K562 (cell line): ENCODE measurements at regions not wholly inside any gene's neighbourhood (a gene's known extent, or its start where the extent isn't known, plus 50 kb on each side); places are given as distances from the start of the nearest gene placed in this dataset.

ENCODE experiments used
- ATAC-seq: fragments of 200-7000 bp; cut with Tn5 transposase; 3 replicates; pipeline ENCODE4 v1.9.1; 2020; ENCODE audit warnings: moderate library complexity
- BruUV-seq: library from RNA; stranded (reverse); fragments of 400-500 nt; replicated peaks from 2 replicates; lab custom pipeline; 2021; lab: Mats Ljungman, UMichigan
- CTCF ChIA-PET: fragments of 300-600 bp; formaldehyde crosslinking; extraction: SDS; loops from one replicate; lab custom pipeline; 2021; ENCODE audit warnings: low intra/inter-chr PET ratio; lab: Yijun Ruan, JAX
- POLR2A ChIA-PET: fragments of 300-600, 350-650 bp; sonication (Branson Sonifier 250); formaldehyde crosslinking; extraction: SDS; loops from one replicate; lab custom pipeline; 2021; ENCODE audit warnings: antibody characterized with exemption, inconsistent platforms; lab: Yijun Ruan, JAX
- DNase-seq, 4 experiments: peaks; one replicate each; pipeline versions ENCODE4 v3.0.0 to v3.0.0-alpha.2; 2011 to 2018; ENCODE audit warnings: low spot score in 3 of 4, mixed read lengths in 3 of 4; ENCODE audit errors: extremely low read depth in 1 of 4
- FAIRE-seq: peaks from 2 replicates; lab custom pipeline; 2011; peaks lifted over from hg19 to GRCh38; lab: Jason Lieb, UNC
- H2AFZ ChIP-seq: 2 replicates; pipeline ENCODE4 v1.6.0; 2011; ENCODE audit warnings: low read depth, low read length, control low read depth, inconsistent platforms
- H3K27ac ChIP-seq: fragments of 200-600 bp; 3 replicates; pipeline ENCODE4 v1.8.0; 2011; ENCODE audit warnings: low read depth, mild to moderate bottlenecking, control low read depth, inconsistent platforms, low read length, moderate library complexity, mixed read lengths; ENCODE audit errors: extremely low read depth
- H3K27me3 ChIP-seq, 2 experiments: fragments of 300-600 bp in 1 of 2; 2 replicates in 1 of 2; 3 replicates in 1 of 2; pipeline versions ENCODE4 v1.6.0 to v1.8.0; 2011; ENCODE audit warnings: inconsistent platforms in 2 of 2, low read length in 2 of 2, mild to moderate bottlenecking in 1 of 2, mixed read lengths in 1 of 2, moderate library complexity in 1 of 2; ENCODE audit not compliant: control insufficient read depth in 2 of 2, insufficient read depth in 2 of 2
- H3K36me3 ChIP-seq: fragments of 300-600 bp; 3 replicates; pipeline ENCODE4 v1.8.0; 2011; ENCODE audit warnings: mild to moderate bottlenecking, low read length, inconsistent platforms; ENCODE audit not compliant: control insufficient read depth, insufficient read depth
- H3K4me1 ChIP-seq, 2 experiments: fragments of 200-600 bp in 1 of 2; replicated peaks in 1 of 2; 2 replicates in 1 of 2; 3 replicates in 1 of 2; pipeline versions ENCODE4 v1.5.1 to v1.8.0; 2011; ENCODE audit warnings: inconsistent platforms in 2 of 2, low read length in 2 of 2, mild to moderate bottlenecking in 1 of 2, mixed read lengths in 1 of 2, moderate library complexity in 1 of 2; ENCODE audit not compliant: control insufficient read depth in 2 of 2, insufficient read depth in 2 of 2
- H3K4me2 ChIP-seq: 2 replicates; pipeline ENCODE4 v1.6.1; 2011; ENCODE audit warnings: low read length, control low read depth, inconsistent platforms, mixed read lengths; ENCODE audit not compliant: insufficient read depth
- H3K4me3 ChIP-seq: fragments of 200-600 bp; sonication (generic), shearing (Covaris generic); 2 replicates; pipeline ENCODE4 v1.5.1; 2016; ENCODE audit warnings: control low read depth, inconsistent platforms
- H3K79me2 ChIP-seq: fragments of 200-600 bp; 3 replicates; pipeline ENCODE4 v1.8.0; 2011; ENCODE audit warnings: low read length, inconsistent platforms; ENCODE audit not compliant: control insufficient read depth, insufficient read depth
- H3K9ac ChIP-seq, 2 experiments: 2 replicates each; pipeline versions ENCODE4 v1.6.0 to v1.6.1; 2011; ENCODE audit warnings: low read depth in 2 of 2, low read length in 2 of 2, control low read depth in 1 of 2, inconsistent platforms in 1 of 2, mild to moderate bottlenecking in 1 of 2, mixed read lengths in 1 of 2; ENCODE audit not compliant: insufficient read depth in 1 of 2
- H3K9me1 ChIP-seq: one replicate; pipeline ENCODE4 v1.6.0; 2011; ENCODE audit warnings: inconsistent platforms, mild to moderate bottlenecking, low read length, moderate library complexity; ENCODE audit not compliant: control insufficient read depth, insufficient read depth
- H3K9me3 ChIP-seq: replicated peaks from 2 replicates; pipeline ENCODE4 v1.5.1; 2011; ENCODE audit warnings: low read depth, low read length, inconsistent platforms; ENCODE audit not compliant: control insufficient read depth, insufficient read depth
- H4K20me1 ChIP-seq: replicated peaks from 2 replicates; pipeline ENCODE4 v1.6.1; 2011; ENCODE audit warnings: low read length, inconsistent platforms, mixed read lengths; ENCODE audit not compliant: control insufficient read depth, insufficient read depth
- CUX1 ChIP-seq: fragments of 200-800 bp; sonication (Bioruptor generic); IDR thresholded peaks from 2 replicates; pipeline ENCODE4 v1.6.1; 2016; ENCODE audit warnings: missing genetic modification characterization, missing compliant biosample characterization
- HDAC3 ChIP-seq: fragments of 450-650 bp; IDR thresholded peaks from 2 replicates; pipeline ENCODE4 v1.6.1; 2018; ENCODE audit warnings: borderline replicate concordance, mild to moderate bottlenecking, moderate library complexity; ENCODE audit not compliant: partially characterized antibody
- LARP7 ChIP-seq: fragments of 450-650 bp; IDR thresholded peaks from 2 replicates; pipeline ENCODE4 v1.6.1; 2016
- MYBL2 ChIP-seq, 2 experiments: fragments of 450-650 bp in 1 of 2; sonication (generic) in 1 of 2; formaldehyde crosslinking in 1 of 2; IDR thresholded peaks; 2 replicates each; pipeline versions ENCODE4 v1.6.1 to v1.8.1; 2017 to 2022; ENCODE audit warnings: borderline replicate concordance in 1 of 2, inconsistent platforms in 1 of 2, low read depth in 1 of 2, mild to moderate bottlenecking in 1 of 2, missing genetic modification reagents in 1 of 2, moderate library complexity in 1 of 2
- PREB ChIP-seq: sonication (generic); formaldehyde crosslinking; IDR thresholded peaks from 2 replicates; pipeline ENCODE4 v1.8.1; 2023; ENCODE audit warnings: mild to moderate bottlenecking, missing genetic modification reagents
- SMAD1 ChIP-seq: fragments of 150-350 bp; IDR thresholded peaks from 2 replicates; pipeline ENCODE4 v1.6.1; 2014; ENCODE audit warnings: low read length, low read depth; ENCODE audit not compliant: partially characterized antibody
- ZNF146 ChIP-seq: IDR thresholded peaks from one replicate; pipeline ENCODE4 v1.6.1; 2018; ENCODE audit warnings: missing compliant biosample characterization; ENCODE audit not compliant: unreplicated experiment
- ZNF165 ChIP-seq: fragments of 250-450 bp; sonication (Bioruptor Pico); IDR thresholded peaks from 2 replicates; pipeline ENCODE4 v1.4.0; 2020; ENCODE audit warnings: borderline replicate concordance
- WGBS: fragments of 100-300 bp; shearing (Covaris generic); methylation state at CpG from one replicate; pipeline ENCODE4 v1.1.6; 2016; ENCODE audit warnings: low coverage, mixed read lengths; ENCODE audit not compliant: insufficient coverage; ENCODE audit errors: missing lambda C conversion rate; 5-methylcytosine and 5-hydroxymethylcytosine counted together
- in situ Hi-C: fragments of 300-500 bp; cut with MboI; formaldehyde crosslinking; loops from 4 replicates; pipeline ENCODE4 v1.15.0; 2018; ENCODE audit warnings: inconsistent platforms, mixed read lengths
- intact Hi-C: fragments of 100-400 bp; cut with micrococcal nuclease; formaldehyde crosslinking; loops from 2 replicates; pipeline ENCODE4 v1.14.2; 2022

GRCh38 chr20:40223810-40224209 is 465.2 kb downstream of the MAFB start:
- Histone ChIP-seq H3K4me1 (no peaks in the 10 kb centered on the region), H3K79me2 (no peaks in the 10 kb centered on the region), H4K20me1 (no peaks in the 10 kb centered on the region), H3K9me1 (no peaks in the 10 kb centered on the region), H3K9me3 (no peaks in the 10 kb centered on the region), H3K27me3 (no peaks in the 10 kb centered on the region), H2AFZ (no peak overlapping the region), H3K27ac (no peak overlapping the region), H3K4me2 (no peak overlapping the region), H3K9ac (no peak overlapping the region), H3K4me3 (no peak overlapping the region), H3K36me3 (no peaks in the 10 kb centered on the region)
- WGBS = 4% methylated on average over 3 of the region's 3 CpGs
- FAIRE-seq = no peak
- in situ Hi-C loops (no loop called here), intact Hi-C loops (no loop called here)
- DNase-seq = no peak
- POLR2A ChIA-PET = no interaction called here
- no peak for TF ChIP-seq SMAD1
- no peak for TF ChIP-seq ZNF146
- no peak for TF ChIP-seq MYBL2 (IDR thresholded peaks at IDR 0.05; ENCODE audit: low read depth)
- TF ChIP-seq MYBL2 (CRISPR knock-in tag; IDR thresholded peaks at IDR 0.05; ENCODE audit: borderline replicate concordance) = no peak
- no peak for TF ChIP-seq PREB (CRISPR knock-in tag)
- no peak for TF ChIP-seq ZNF165 (CRISPR knock-in tag)
- no peak for TF ChIP-seq CUX1
- no peak for TF ChIP-seq HDAC3
- no peak for TF ChIP-seq LARP7
- BruUV-seq = no TSS peak
- CTCF ChIA-PET = no interaction called here
- ATAC-seq = no peak
